ENCODE measurements at regions not wholly inside any gene's neighbourhood (a gene's known extent, or its start where the extent isn't known, plus 50 kb on each side); places are given as distances from the start of the nearest gene placed in this dataset.
"Not testable (repeated sequence)": the region's sequence is repeated elsewhere in the genome, so short reads cannot be mapped to it uniquely, and the experiment has no call there.

DNA sequence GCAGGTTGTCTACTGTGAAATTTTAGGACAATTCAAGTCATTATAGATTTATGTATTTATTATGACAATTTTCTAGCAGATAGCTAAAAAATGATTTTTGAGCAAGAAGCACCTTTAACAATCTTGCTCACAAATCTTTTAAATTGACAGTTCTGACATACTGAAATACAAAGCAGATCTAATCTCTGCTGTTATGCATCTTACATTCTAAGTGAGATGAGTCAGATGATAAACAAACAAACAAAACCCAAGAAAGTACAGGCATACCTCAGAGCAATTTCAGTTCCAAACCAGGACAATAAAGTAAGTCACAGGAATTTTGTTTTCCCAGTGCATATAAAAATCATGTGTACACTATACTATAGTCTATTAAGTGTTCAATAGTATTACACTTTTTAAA lies 430.7 kb upstream of the PTCHD4 start:
- ATAC-seq = no peak
- intact Hi-C loops (cut with DNase I, micrococcal nuclease) = no loop called here

DNA sequence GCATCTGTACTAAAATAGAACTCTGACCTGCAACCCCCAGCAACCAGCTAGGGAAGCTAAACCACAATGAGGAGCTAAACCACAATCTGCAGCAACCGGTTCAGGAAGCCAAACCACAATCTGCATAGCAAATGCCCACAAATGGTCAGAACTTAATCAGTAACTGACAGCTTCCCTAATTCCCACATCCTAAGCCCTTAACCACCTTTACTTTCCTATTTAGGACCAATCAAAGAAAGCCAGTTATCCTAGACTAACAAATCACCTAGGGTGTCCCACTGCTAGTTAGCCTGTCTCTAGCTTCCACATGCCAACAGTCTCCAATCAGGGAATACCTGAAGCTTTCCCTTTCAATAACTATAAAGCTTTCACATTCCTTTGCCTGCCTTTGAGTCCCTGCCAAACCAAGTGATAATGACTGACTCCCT lies 424.6 kb upstream of the PTCHD4 start:
- no peaks in the 10 kb centered on the region for H3K9me3 ChIP-seq
- H3K4me3 ChIP-seq = no peak overlapping the region
- TF ChIP-seq, protein P1, sequence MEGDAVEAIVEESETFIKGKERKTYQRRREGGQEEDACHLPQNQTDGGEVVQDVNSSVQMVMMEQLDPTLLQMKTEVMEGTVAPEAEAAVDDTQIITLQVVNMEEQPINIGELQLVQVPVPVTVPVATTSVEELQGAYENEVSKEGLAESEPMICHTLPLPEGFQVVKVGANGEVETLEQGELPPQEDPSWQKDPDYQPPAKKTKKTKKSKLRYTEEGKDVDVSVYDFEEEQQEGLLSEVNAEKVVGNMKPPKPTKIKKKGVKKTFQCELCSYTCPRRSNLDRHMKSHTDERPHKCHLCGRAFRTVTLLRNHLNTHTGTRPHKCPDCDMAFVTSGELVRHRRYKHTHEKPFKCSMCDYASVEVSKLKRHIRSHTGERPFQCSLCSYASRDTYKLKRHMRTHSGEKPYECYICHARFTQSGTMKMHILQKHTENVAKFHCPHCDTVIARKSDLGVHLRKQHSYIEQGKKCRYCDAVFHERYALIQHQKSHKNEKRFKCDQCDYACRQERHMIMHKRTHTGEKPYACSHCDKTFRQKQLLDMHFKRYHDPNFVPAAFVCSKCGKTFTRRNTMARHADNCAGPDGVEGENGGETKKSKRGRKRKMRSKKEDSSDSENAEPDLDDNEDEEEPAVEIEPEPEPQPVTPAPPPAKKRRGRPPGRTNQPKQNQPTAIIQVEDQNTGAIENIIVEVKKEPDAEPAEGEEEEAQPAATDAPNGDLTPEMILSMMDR (IDR thresholded peaks at IDR 0.05) = no peak
- intact Hi-C loops (cut with DNase I, micrococcal nuclease) = no loop called here
- ATAC-seq = no peak
- no peaks in the 10 kb centered on the region for H3K36me3 ChIP-seq (ENCODE audit: low read depth)
- H3K4me1 ChIP-seq (ENCODE audit: low read depth) = no peaks in the 10 kb centered on the region
- DNase-seq = no peak

More for the DNA sequence above, 430.7 kb upstream of the PTCHD4 start:
- TF ChIP-seq, protein P1 (IDR thresholded peaks at IDR 0.05) = no peak
- H3K9me3 ChIP-seq = no peaks in the 10 kb centered on the region
- no peak overlapping the region for H3K4me3 ChIP-seq
- no peak for DNase-seq
- no peaks in the 10 kb centered on the region for H3K36me3 ChIP-seq (ENCODE audit: low read depth)
- no peaks in the 10 kb centered on the region for H3K4me1 ChIP-seq (ENCODE audit: low read depth)

DNA sequence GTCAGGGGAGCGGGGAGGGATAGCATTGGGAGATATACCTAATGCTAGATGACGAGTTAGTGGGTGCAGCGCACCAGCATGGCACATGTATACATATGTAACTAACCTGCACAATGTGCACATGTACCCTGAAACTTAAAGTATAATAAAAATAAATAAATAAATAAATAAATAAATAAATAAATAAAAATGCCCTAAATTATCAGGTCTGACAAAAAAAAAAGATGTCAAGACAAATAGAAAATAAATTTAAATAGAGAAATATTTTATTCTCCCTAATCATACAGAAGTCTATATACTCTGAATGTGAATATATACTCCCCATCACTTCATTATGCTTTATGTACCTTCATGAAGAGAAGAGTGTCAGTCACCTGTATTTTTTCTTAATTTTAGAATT lies 420.0 kb upstream of the PTCHD4 start:
- H3K4me3 ChIP-seq; intact Hi-C loops (cut with DNase I, micrococcal nuclease); DNase-seq; H3K36me3 ChIP-seq (ENCODE audit: low read depth); ATAC-seq; H3K9me3 ChIP-seq; H3K4me1 ChIP-seq (ENCODE audit: low read depth): not testable (repeated sequence)

DNA sequence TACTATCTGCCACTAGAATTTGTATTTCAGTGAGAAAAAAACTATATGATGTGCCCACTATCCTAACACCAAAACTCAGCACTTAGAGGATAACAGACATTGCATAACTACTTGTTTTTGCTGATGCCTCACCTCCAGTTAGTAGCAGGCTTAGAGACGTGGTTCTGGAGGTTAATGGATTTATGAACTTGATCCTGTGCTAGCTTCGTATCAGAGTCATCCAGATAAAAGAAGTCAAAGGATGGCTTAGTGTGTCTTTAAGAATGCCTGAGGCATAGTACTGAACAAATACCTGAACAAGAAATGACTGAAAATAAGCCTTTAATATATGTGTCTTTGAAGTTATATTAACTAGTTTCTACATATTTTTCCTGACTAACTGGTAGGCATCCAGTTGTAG lies 414.9 kb upstream of the PTCHD4 start:
- intact Hi-C loops (cut with DNase I, micrococcal nuclease) = no loop called here

DNA sequence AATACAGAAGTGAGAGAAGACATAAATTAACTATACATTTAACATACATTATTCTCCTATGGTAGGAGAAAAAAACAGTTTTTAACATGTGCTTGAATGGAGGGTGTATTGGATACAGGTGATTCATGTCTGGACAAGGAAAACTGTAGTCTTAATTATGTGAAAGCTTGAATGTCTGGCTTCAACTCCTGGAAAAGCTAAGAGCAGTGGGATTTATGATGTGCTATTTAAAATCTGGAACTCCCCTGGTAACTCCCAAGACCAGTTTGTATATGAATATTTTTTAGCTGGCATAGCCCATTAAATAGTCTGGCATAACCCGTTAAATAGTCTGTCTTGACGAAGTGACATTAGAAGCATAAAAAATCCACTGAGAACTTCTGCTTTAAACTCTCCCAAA lies 410.0 kb upstream of the PTCHD4 start:
- Histone ChIP-seq H3K4me3 (no peak overlapping the region), H3K9me3 (no peaks in the 10 kb centered on the region), H3K36me3 (ENCODE audit: low read depth) (no peaks in the 10 kb centered on the region), H3K4me1 (ENCODE audit: low read depth) (no peaks in the 10 kb centered on the region)
- ATAC-seq (no peak), DNase-seq (no peak)
- TF ChIP-seq, protein P1 (IDR thresholded peaks at IDR 0.05) = no peak
- intact Hi-C loops (cut with DNase I, micrococcal nuclease) = no loop called here

More for the DNA sequence above, 414.9 kb upstream of the PTCHD4 start:
- no peaks in the 10 kb centered on the region for H3K9me3 ChIP-seq
- H3K4me1 ChIP-seq (ENCODE audit: low read depth) = no peaks in the 10 kb centered on the region
- H3K36me3 ChIP-seq (ENCODE audit: low read depth) = no peaks in the 10 kb centered on the region
- H3K4me3 ChIP-seq = no peak overlapping the region
- TF ChIP-seq, protein P1 (IDR thresholded peaks at IDR 0.05) = no peak
- DNase-seq (no peak), ATAC-seq (no peak)

DNA sequence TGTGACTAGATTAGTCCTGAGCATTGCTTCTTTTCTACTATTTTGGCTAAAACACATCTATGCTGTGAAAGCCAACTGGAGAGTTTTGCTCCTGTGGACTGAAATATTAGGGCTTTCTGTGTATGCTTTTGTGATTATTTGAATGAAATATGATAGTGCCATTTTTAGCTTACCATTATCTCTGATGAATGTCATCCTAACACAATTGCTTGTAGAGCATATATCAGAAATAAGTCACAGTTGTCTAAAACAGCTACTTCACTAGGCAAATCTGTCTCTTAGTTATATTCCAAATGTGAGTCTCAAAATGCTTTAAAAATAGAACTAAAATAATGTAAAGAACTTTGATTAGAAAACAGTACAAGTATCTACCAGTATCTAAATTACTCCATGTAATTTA lies 401.4 kb upstream of the PTCHD4 start:
- intact Hi-C loops (cut with DNase I, micrococcal nuclease) = no loop called here
- Histone ChIP-seq H3K4me1 (ENCODE audit: low read depth) (no peaks in the 10 kb centered on the region), H3K36me3 (ENCODE audit: low read depth) (no peaks in the 10 kb centered on the region), H3K4me3 (no peak overlapping the region), H3K9me3 (no peaks in the 10 kb centered on the region)
- DNase-seq = no peak
- no peak for ATAC-seq
- TF ChIP-seq, protein P1 (IDR thresholded peaks at IDR 0.05) = no peak

Data from mucosa of descending colon (tissue), 3 donors.